HUES48 (cell line): ENCODE measurements at regions not wholly inside any gene's neighbourhood (a gene's known extent, or its start where the extent isn't known, plus 50 kb on each side); places are given as distances from the start of the nearest gene placed in this dataset.

Source experiments
- H3K27ac ChIP-seq: one replicate; pipeline ENCODE4 v1.7.0; 2013; ENCODE audit warnings: low read depth, low read length, inconsistent platforms
- H3K27me3 ChIP-seq: 2 replicates; pipeline ENCODE4 v1.6.1; 2013; ENCODE audit warnings: mild to moderate bottlenecking, low read length; ENCODE audit not compliant: control insufficient read depth, insufficient read depth
- H3K36me3 ChIP-seq: 2 replicates; pipeline ENCODE4 v1.6.1; 2013; ENCODE audit warnings: low read length; ENCODE audit not compliant: control insufficient read depth, insufficient read depth
- H3K4me1 ChIP-seq: 2 replicates; pipeline ENCODE4 v1.6.1; 2013; ENCODE audit warnings: mild to moderate bottlenecking, low read length; ENCODE audit not compliant: control insufficient read depth, insufficient read depth
- H3K4me3 ChIP-seq: 2 replicates; pipeline ENCODE4 v1.5.1; 2013; ENCODE audit warnings: mild to moderate bottlenecking, low read depth, low read length
- H3K9ac ChIP-seq: 2 replicates; pipeline ENCODE4 v1.6.1; 2013; ENCODE audit warnings: mild to moderate bottlenecking, low read depth, low read length, moderate library complexity
- H3K9me3 ChIP-seq: 2 replicates; pipeline ENCODE4 v1.6.1; 2013; ENCODE audit warnings: low read length; ENCODE audit not compliant: control insufficient read depth, insufficient read depth

GRCh38 chr11:19474211-19474610, 233.5 kb upstream of the E2F8 start:
- Histone ChIP-seq H3K27ac (no peak overlapping the region), H3K9ac (no peak overlapping the region), H3K36me3 (no peaks in the 10 kb centered on the region), H3K4me3 (no peak overlapping the region), H3K27me3 (no peaks in the 10 kb centered on the region), H3K4me1 (peaks cover 16% of the 10 kb centered on the region), H3K9me3 (no peaks in the 10 kb centered on the region)

- no peak overlapping the region for H3K9ac ChIP-seq
- H3K9me3 ChIP-seq, result no peaks in the 10 kb centered on the region
- no peaks in the 10 kb centered on the region for H3K36me3 ChIP-seq
- peaks cover 16% of the 10 kb centered on the region for H3K4me1 ChIP-seq
- H3K27ac ChIP-seq, result no peak overlapping the region
- H3K27me3 ChIP-seq, result no peaks in the 10 kb centered on the region
- no peak overlapping the region for H3K4me3 ChIP-seq
Observed at GRCh38 chr11:19472679-19473078, 231.9 kb upstream of the E2F8 start.

- Histone ChIP-seq H3K27me3 (no peaks in the 10 kb centered on the region), H3K9ac (no peak overlapping the region), H3K27ac (no peak overlapping the region), H3K9me3 (no peaks in the 10 kb centered on the region), H3K4me1 (0 out of 2 replicates have a peak, but pooled peaks cover 4% of the 10 kb centered on the region), H3K36me3 (no peaks in the 10 kb centered on the region), H3K4me3 (no peak overlapping the region)
Observed at GRCh38 chr11:19467904-19468303, 227.2 kb upstream of the E2F8 start.

GRCh38 chr11:19466314-19466713, 225.6 kb upstream of the E2F8 start:
- H3K9ac ChIP-seq, result no peak overlapping the region
- H3K36me3 ChIP-seq, result no peaks in the 10 kb centered on the region
- no peaks in the 10 kb centered on the region for H3K9me3 ChIP-seq
- 0 out of 2 replicates have a peak, but pooled peaks cover 4% of the 10 kb centered on the region for H3K4me1 ChIP-seq
- no peak overlapping the region for H3K4me3 ChIP-seq
- H3K27ac ChIP-seq, result no peak overlapping the region
- no peaks in the 10 kb centered on the region for H3K27me3 ChIP-seq

- Histone ChIP-seq H3K4me3 (no peak overlapping the region), H3K27ac (no peak overlapping the region), H3K36me3 (no peaks in the 10 kb centered on the region), H3K27me3 (no peaks in the 10 kb centered on the region), H3K4me1 (no peaks in the 10 kb centered on the region), H3K9ac (no peak overlapping the region), H3K9me3 (no peaks in the 10 kb centered on the region)
Observed at GRCh38 chr11:19463976-19464375, 223.2 kb upstream of the E2F8 start.

GRCh38 chr11:19460718-19461405, 220.1 kb upstream of the E2F8 start:
- no peak overlapping the region for H3K27ac ChIP-seq
- H3K27me3 ChIP-seq, result no peaks in the 10 kb centered on the region
- no peak overlapping the region for H3K9ac ChIP-seq
- H3K36me3 ChIP-seq, result no peaks in the 10 kb centered on the region
- H3K9me3 ChIP-seq, result no peaks in the 10 kb centered on the region
- no peak overlapping the region for H3K4me3 ChIP-seq
- H3K4me1 ChIP-seq, result peaks cover 7% of the 10 kb centered on the region

- H3K4me1 ChIP-seq, result peaks cover 10% of the 10 kb centered on the region
- no peak overlapping the region for H3K4me3 ChIP-seq
- no peaks in the 10 kb centered on the region for H3K36me3 ChIP-seq
- H3K27me3 ChIP-seq, result no peaks in the 10 kb centered on the region
- H3K27ac ChIP-seq, result no peak overlapping the region
- no peak overlapping the region for H3K9ac ChIP-seq
- no peaks in the 10 kb centered on the region for H3K9me3 ChIP-seq
Observed at GRCh38 chr11:19459240-19459639, 218.5 kb upstream of the E2F8 start.

- Histone ChIP-seq H3K4me3 (no peak overlapping the region), H3K9me3 (no peaks in the 10 kb centered on the region), H3K9ac (no peak overlapping the region), H3K27ac (no peak overlapping the region), H3K4me1 (peaks cover 15% of the 10 kb centered on the region), H3K27me3 (no peaks in the 10 kb centered on the region), H3K36me3 (no peaks in the 10 kb centered on the region)
Observed at GRCh38 chr11:19458721-19459120, 218.0 kb upstream of the E2F8 start.

GRCh38 chr11:19458231-19458630, 217.5 kb upstream of the E2F8 start:
- H3K4me1 ChIP-seq, result peaks cover 16% of the 10 kb centered on the region
- H3K9ac ChIP-seq, result no peak overlapping the region
- no peaks in the 10 kb centered on the region for H3K9me3 ChIP-seq
- H3K36me3 ChIP-seq, result no peaks in the 10 kb centered on the region
- no peak overlapping the region for H3K4me3 ChIP-seq
- H3K27ac ChIP-seq, result no peak overlapping the region
- H3K27me3 ChIP-seq, result no peaks in the 10 kb centered on the region

GRCh38 chr11:19455731-19456130, 215.0 kb upstream of the E2F8 start:
- H3K27me3 ChIP-seq, result no peaks in the 10 kb centered on the region

GRCh38 chr11:19453651-19454257, 213.0 kb upstream of the E2F8 start:
- no peak overlapping the region for H3K9ac ChIP-seq
- H3K4me1 ChIP-seq, result peaks cover 16% of the 10 kb centered on the region
- H3K36me3 ChIP-seq, result no peaks in the 10 kb centered on the region
- H3K9me3 ChIP-seq, result no peaks in the 10 kb centered on the region
- H3K4me3 ChIP-seq, result no peak overlapping the region
- no peaks in the 10 kb centered on the region for H3K27me3 ChIP-seq
- no peak overlapping the region for H3K27ac ChIP-seq

More at GRCh38 chr11:19455731-19456130, 215.0 kb upstream of the E2F8 start:
- peaks cover 16% of the 10 kb centered on the region for H3K4me1 ChIP-seq
- H3K27ac ChIP-seq, result no peak overlapping the region
- no peaks in the 10 kb centered on the region for H3K9me3 ChIP-seq
- H3K9ac ChIP-seq, result no peak overlapping the region
- no peak overlapping the region for H3K4me3 ChIP-seq
- no peaks in the 10 kb centered on the region for H3K36me3 ChIP-seq
